GM23248 (cell line): ENCODE measurements at regions not wholly inside any gene's neighbourhood (a gene's known extent, or its start where the extent isn't known, plus 50 kb on each side); places are given as distances from the start of the nearest gene placed in this dataset.

Source experiments
- EZH2 ChIP-seq: fragments of 200-600 bp; sonication (generic); IDR thresholded peaks from 2 replicates; pipeline ENCODE4 v1.6.1; 2018; ENCODE audit warnings: antibody characterized with exemption, mild to moderate bottlenecking; ENCODE audit not compliant: insufficient read depth, poor library complexity, severe bottlenecking
- EZH2phosphoT487 ChIP-seq: fragments of 200-600 bp; sonication (generic); IDR thresholded peaks from 2 replicates; pipeline ENCODE4 v1.6.1; 2018; ENCODE audit warnings: antibody characterized with exemption, moderate library complexity, mild to moderate bottlenecking, low read depth; ENCODE audit not compliant: insufficient read depth

- no peak for TF ChIP-seq EZH2
- TF ChIP-seq EZH2phosphoT487, result no peak
These were observed 65.7 kb upstream of the CHMP2B start for GRCh38 chr3:87161417-87161816.
